B cell (primary cell): ENCODE measurements at regions not wholly inside any gene's neighbourhood (a gene's known extent, or its start where the extent isn't known, plus 50 kb on each side); places are given as distances from the start of the nearest gene placed in this dataset.

Experiments
- ATAC-seq: fragments of 200-7000 bp; cut with Tn5 transposase; one replicate; pipeline ENCODE4 v1.10.0; 2021; ENCODE audit warnings: low read depth, mild to moderate bottlenecking, moderate number of reproducible peaks, moderate library complexity
- CTCF ChIA-PET: fragments of 350-600 bp; sonication (Branson Sonifier 250); formaldehyde crosslinking; loops from one replicate; lab custom pipeline; 2021; ENCODE audit warnings: antibody characterized with exemption, inconsistent platforms; lab: Charles Lee
- POLR2A ChIA-PET: fragments of 350-600 bp; sonication (Branson Sonifier 250); formaldehyde crosslinking; loops from one replicate; lab custom pipeline; 2021; ENCODE audit warnings: antibody characterized with exemption; lab: Charles Lee
- DNase-seq: peaks from one replicate; pipeline ENCODE4 v3.0.0; 2013
- H2AFZ ChIP-seq: 2 replicates; pipeline ENCODE4 v1.6.1; 2012; ENCODE audit warnings: mild to moderate bottlenecking, low read depth, low read length; ENCODE audit not compliant: insufficient read depth, poor library complexity, severe bottlenecking
- H3K27ac ChIP-seq, 2 donors: 1 replicate in 1 of 2; 2 replicates in 1 of 2; pipeline ENCODE4 v1.5.1; 2012 to 2013; ENCODE audit warnings: low read length in 2 of 2, mild to moderate bottlenecking in 2 of 2, moderate library complexity in 1 of 2
- H3K27me3 ChIP-seq, 4 experiments: fragments of 200-600 bp in 1 of 4; sonication (generic) in 1 of 4; replicated peaks in 1 of 4; 1 replicate in 2 of 4; 2 replicates in 2 of 4; pipeline versions ENCODE4 v1.6.1 to v1.7.0; 2013 to 2016; ENCODE audit warnings: low read length in 3 of 4, mild to moderate bottlenecking in 2 of 4, mixed read lengths in 1 of 4, moderate library complexity in 1 of 4; ENCODE audit not compliant: insufficient read depth in 4 of 4, control insufficient read depth in 3 of 4; ENCODE audit errors: control extremely low read depth in 1 of 4
- H3K36me3 ChIP-seq, 2 experiments: replicated peaks in 1 of 2; 1 replicate in 1 of 2; 2 replicates in 1 of 2; pipeline versions ENCODE4 v1.6.1 to v1.7.1; 2013; ENCODE audit warnings: low read length in 1 of 2; ENCODE audit not compliant: insufficient read depth in 2 of 2, control insufficient read depth in 1 of 2; ENCODE audit errors: control extremely low read depth in 1 of 2, extremely low read depth in 1 of 2
- H3K4me1 ChIP-seq, 2 donors: fragments of 200-600 bp in 1 of 2; sonication (generic) in 1 of 2; 1 replicate in 1 of 2; 2 replicates in 1 of 2; pipeline versions ENCODE4 v1.5.1 to v1.6.1; 2013 to 2017; ENCODE audit warnings: low read length in 2 of 2; ENCODE audit not compliant: control insufficient read depth in 2 of 2, insufficient read depth in 2 of 2
- H3K4me2 ChIP-seq: replicated peaks from 2 replicates; pipeline ENCODE3; 2012; ENCODE audit warnings: mild to moderate bottlenecking, low read depth, low read length; ENCODE audit not compliant: poor library complexity, severe bottlenecking
- H3K4me3 ChIP-seq, 5 experiments: fragments of 200-600 bp in 1 of 5; sonication (generic) in 1 of 5; 1 replicate in 3 of 5; 2 replicates in 2 of 5; pipeline versions ENCODE4 v1.5.1 to v1.7.0; 2011 to 2016; ENCODE audit warnings: low read length in 4 of 5, mild to moderate bottlenecking in 4 of 5, low read depth in 2 of 5, control low read depth in 1 of 5, moderate library complexity in 1 of 5; ENCODE audit not compliant: insufficient read depth in 1 of 5; ENCODE audit errors: control extremely low read depth in 1 of 5, extremely low read depth in 1 of 5
- H3K79me2 ChIP-seq: fragments of 200-600 bp; sonication (generic); one replicate; pipeline ENCODE4 v1.6.0; 2016; ENCODE audit warnings: low read length; ENCODE audit not compliant: control insufficient read depth, insufficient read depth
- H3K9ac ChIP-seq: fragments of 200-600 bp; sonication (generic); 2 replicates; pipeline ENCODE4 v1.6.1; 2017; ENCODE audit warnings: mild to moderate bottlenecking, low read length, moderate library complexity
- H3K9me3 ChIP-seq, 3 donors: one replicate each; pipeline versions ENCODE4 v1.6.1 to v1.7.1; 2013; ENCODE audit warnings: low read length in 2 of 3; ENCODE audit not compliant: control insufficient read depth in 2 of 3, insufficient read depth in 1 of 3; ENCODE audit errors: control extremely low read depth in 1 of 3
- H4K20me1 ChIP-seq: 2 replicates; pipeline ENCODE4 v1.6.0; 2012; ENCODE audit warnings: mild to moderate bottlenecking, low read length; ENCODE audit not compliant: insufficient read depth, control insufficient read depth, poor library complexity, severe bottlenecking
- H3K27ac Mint-ChIP-seq: one replicate; pipeline ENCODE4 v1.8.0; 2021; ENCODE audit warnings: mixed read lengths
- H3K27me3 Mint-ChIP-seq: one replicate; pipeline ENCODE4 v1.8.0; 2021; ENCODE audit warnings: mixed read lengths
- H3K4me1 Mint-ChIP-seq: one replicate; pipeline ENCODE4 v1.8.0; 2021; ENCODE audit warnings: mixed read lengths
- H3K4me3 Mint-ChIP-seq: one replicate; pipeline ENCODE4 v1.8.0; 2021; ENCODE audit warnings: mixed read lengths
- H3K9me3 Mint-ChIP-seq: one replicate; pipeline ENCODE4 v1.8.0; 2022; ENCODE audit warnings: mixed read lengths; ENCODE audit not compliant: insufficient read depth
- EZH2 ChIP-seq: IDR thresholded peaks from 2 replicates; pipeline ENCODE4 v1.6.1; 2012; ENCODE audit warnings: borderline replicate concordance, low read depth, mild to moderate bottlenecking, moderate library complexity, low read length; ENCODE audit not compliant: insufficient read depth, poor library complexity, severe bottlenecking
- WGBS: methylation state at CpG from one replicate; pipeline ENCODE4 v1.1.5; 2013; ENCODE audit warnings: missing lambda C conversion rate; ENCODE audit not compliant: insufficient coverage; 5-methylcytosine and 5-hydroxymethylcytosine counted together
- intact Hi-C: fragments of 100-400 bp; cut with micrococcal nuclease; formaldehyde crosslinking; loops from one replicate; pipeline ENCODE4 v1.10.0; 2022
- TF ChIP-seq, protein P1 (sequence below): fragments of 200-600 bp; IDR thresholded peaks from one replicate; pipeline ENCODE4 v1.8.0; 2022; ENCODE audit warnings: antibody characterized with exemption, mild to moderate bottlenecking

GRCh38 chr7:68407460-68407859, 1190.8 kb upstream of the AUTS2 start:
- Histone ChIP-seq H3K36me3 (no peaks in the 10 kb centered on the region), H3K4me1 (no peaks in the 10 kb centered on the region), H3K4me3 (no peak overlapping the region), H3K9ac (no peak overlapping the region), H4K20me1 (no peaks in the 10 kb centered on the region), H3K27me3 (no peaks in the 10 kb centered on the region), H3K79me2 (no peaks in the 10 kb centered on the region), H3K4me2 (no peak overlapping the region), H3K9me3 (peaks cover 0 to 3% (median 0%) of the 10 kb centered on the region in 3 donors), H2AFZ (no peak overlapping the region), H3K27ac (no peak overlapping the region)
- DNase-seq (no peak), ATAC-seq (no peak)
- ChIA-PET POLR2A (no interaction called here), CTCF (no interaction called here)
- H3K27ac Mint-ChIP-seq: no peak overlapping the region
- intact Hi-C loops: no loop called here
- H3K27me3 Mint-ChIP-seq: no peaks in the 10 kb centered on the region
- no peaks in the 10 kb centered on the region for H3K4me1 Mint-ChIP-seq
- no peak for TF ChIP-seq EZH2
- TF ChIP-seq, protein P1, sequence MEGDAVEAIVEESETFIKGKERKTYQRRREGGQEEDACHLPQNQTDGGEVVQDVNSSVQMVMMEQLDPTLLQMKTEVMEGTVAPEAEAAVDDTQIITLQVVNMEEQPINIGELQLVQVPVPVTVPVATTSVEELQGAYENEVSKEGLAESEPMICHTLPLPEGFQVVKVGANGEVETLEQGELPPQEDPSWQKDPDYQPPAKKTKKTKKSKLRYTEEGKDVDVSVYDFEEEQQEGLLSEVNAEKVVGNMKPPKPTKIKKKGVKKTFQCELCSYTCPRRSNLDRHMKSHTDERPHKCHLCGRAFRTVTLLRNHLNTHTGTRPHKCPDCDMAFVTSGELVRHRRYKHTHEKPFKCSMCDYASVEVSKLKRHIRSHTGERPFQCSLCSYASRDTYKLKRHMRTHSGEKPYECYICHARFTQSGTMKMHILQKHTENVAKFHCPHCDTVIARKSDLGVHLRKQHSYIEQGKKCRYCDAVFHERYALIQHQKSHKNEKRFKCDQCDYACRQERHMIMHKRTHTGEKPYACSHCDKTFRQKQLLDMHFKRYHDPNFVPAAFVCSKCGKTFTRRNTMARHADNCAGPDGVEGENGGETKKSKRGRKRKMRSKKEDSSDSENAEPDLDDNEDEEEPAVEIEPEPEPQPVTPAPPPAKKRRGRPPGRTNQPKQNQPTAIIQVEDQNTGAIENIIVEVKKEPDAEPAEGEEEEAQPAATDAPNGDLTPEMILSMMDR: no peak
- no peak overlapping the region for H3K4me3 Mint-ChIP-seq
- H3K9me3 Mint-ChIP-seq: peaks cover 2% of the 10 kb centered on the region

GRCh38 chr7:68408873-68409272, 1189.4 kb upstream of the AUTS2 start:
- Mint-ChIP-seq H3K27ac (no peak overlapping the region), H3K9me3 (peaks cover 2% of the 10 kb centered on the region), H3K4me3 (no peak overlapping the region), H3K4me1 (no peaks in the 10 kb centered on the region), H3K27me3 (no peaks in the 10 kb centered on the region)
- TF ChIP-seq, protein P1: no peak
- TF ChIP-seq EZH2: no peak
- no peak overlapping the region for H3K9ac ChIP-seq
- ChIA-PET POLR2A (no interaction called here), CTCF (interaction anchor here (0.7 kb wide), 1 partner anchor 13 kb away, joined by 3 read pairs; no protein-coding TSS in a partner anchor)
- H3K27ac ChIP-seq: no peak overlapping the region
- no peak for DNase-seq
- no peaks in the 10 kb centered on the region for H3K4me1 ChIP-seq
- H4K20me1 ChIP-seq: no peaks in the 10 kb centered on the region
- H3K79me2 ChIP-seq: no peaks in the 10 kb centered on the region
- no peak overlapping the region for H3K4me3 ChIP-seq
- no peaks in the 10 kb centered on the region for H3K27me3 ChIP-seq
- intact Hi-C loops: no loop called here
- no peak overlapping the region for H3K4me2 ChIP-seq
- no peaks in the 10 kb centered on the region for H3K36me3 ChIP-seq
- peaks cover 0 to 3% (median 0%) of the 10 kb centered on the region in 3 donors for H3K9me3 ChIP-seq
- no peak for ATAC-seq
- no CpG with 5 or more reads among the region's 1 CpG for WGBS
- no peak overlapping the region for H2AFZ ChIP-seq
